ENCODE measurements at regions not wholly inside any gene's neighbourhood (a gene's known extent, or its start where the extent isn't known, plus 50 kb on each side); places are given as distances from the start of the nearest gene placed in this dataset.
A peak's percentile ranks its signal among the peaks of the same experiment; 100 is the strongest.

DNA sequence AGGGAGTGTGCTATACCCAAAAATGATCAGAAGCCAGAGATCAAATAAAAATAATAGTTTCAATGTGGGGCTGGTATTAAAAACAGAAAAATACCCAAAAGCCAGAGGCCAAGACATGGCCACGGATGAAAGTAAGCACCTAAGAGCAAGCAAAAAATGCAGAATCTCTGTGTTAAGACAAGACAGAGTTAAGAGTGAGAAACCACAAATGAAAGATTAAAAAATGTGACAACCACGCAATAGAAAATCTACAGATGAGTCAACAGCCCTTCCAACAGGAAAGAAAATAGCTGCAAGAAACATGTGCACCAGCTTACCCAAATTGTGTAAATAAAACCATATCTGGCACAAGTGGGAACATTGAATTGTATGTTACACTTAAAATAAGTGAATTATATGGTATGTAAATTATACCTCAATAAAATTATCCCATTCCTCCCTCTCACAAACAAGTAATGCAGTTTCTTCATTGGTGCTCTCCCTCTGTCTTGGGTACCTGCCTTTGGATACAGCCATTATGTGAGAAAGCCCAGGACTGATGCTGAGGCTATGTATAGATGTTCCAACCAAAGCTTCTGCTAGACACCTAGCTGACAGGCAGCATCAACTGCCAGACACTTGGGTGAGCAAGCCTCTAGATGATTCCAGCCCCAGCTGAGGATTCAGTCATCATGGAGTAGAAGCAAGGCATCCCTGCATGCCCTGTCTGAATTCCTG is 55.3 kb upstream of the UFL1 start:
- no peak for FAIRE-seq

DNA sequence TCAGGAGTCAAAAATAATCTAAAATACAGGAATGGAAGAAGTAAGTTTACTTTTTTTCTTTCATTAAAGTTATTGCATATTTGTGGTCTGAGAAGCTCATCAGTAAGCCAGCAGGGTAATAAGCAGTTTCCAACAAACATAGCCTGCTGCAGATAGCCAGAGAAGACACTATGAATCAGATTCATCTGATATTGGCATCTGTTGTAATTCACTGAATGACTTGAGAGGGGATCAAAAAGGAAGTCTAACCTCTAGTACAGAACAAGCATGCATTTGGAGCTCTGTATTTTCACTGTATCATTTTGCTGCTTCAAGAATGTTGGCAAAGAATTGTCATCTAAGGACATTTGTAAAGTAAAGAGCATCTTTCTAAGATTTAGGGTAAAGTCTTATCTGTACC is 53.8 kb upstream of the UFL1 start:
- FAIRE-seq = no peak

DNA sequence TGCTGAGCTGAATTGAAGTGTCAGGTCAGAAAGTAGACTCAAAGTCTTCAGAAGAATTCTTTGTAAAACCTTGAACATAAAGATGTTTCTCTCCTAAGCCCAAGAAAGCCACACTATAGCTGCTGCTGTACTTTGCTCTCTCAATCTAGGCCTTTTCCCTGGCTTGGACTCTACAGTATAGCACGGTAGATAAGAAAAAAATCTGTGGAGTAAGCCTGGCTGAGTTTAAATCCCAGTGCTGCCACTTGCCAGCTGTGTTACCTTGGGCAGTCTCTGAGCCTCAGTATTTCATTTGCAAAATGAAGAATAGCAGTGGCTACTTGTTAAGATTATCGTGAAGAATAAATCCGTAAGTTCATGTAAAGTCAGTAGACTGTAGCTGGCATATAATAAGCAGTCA is 53.3 kb upstream of the UFL1 start:
- FAIRE-seq = no peak

DNA sequence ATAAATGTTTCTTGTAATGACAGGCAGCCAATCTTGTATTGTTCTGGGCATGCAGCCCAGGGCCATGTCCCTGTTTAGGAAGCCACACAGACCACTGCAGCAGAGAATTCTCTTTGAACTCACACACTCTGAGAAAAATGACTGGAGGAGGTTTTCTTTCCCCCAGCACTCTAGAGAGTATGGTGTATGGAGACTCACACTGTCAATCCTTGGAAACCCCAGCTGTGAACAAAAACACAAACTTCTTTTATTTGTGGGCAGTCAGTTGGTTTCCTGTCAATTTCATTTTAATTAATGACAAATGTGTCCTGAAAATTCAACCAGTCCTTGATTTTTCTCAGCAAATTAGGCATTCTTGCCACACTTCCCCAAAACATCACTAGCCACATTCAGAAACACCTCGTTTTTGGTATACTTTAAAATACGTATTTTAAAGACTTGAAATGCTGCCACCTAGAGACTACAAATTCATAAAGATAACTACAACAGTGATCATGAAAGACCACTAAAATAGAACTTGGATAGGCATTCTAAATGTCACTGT is 52.9 kb upstream of the UFL1 start:
- peak; percentile 78 for FAIRE-seq

DNA sequence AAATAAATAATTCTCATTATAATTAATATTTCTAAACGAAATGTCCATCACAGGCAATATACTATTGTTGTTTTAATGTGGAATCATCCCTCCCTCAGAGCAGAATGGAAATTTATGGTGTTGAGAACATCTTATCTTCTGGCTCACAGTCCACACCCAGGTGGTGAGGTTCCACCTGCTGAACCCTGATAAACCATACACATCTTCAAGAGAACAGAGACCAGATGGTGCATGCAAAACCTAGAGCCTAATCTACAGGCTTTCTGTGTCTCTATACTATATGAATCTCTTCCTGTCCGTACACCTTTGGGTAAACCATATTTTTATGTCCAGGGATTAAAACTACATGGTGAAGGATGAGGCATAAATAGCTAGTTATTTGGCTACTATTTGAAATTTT is 52.3 kb upstream of the UFL1 start:
- no peak for FAIRE-seq

DNA sequence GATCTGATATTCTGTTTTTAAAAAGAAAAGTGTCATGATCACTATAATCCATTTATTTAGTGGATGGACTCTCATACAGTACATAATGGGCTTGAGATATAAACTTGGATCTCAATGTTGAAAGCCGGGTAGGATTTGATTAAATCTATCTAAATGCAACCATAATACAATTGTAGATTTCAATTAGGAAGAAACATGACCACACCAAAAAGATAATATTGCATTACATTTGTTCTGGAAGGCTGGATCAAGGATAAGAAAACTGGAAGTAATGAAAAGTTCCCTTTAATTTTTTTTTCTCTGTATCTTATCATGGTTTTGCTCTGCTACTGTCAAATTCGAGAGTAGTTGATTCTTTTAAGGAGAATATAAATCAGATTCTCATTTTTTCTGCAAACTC is 51.3 kb upstream of the UFL1 start:
- no peak for FAIRE-seq
